ENCODE measurements at regions not wholly inside any gene's neighbourhood (a gene's known extent, or its start where the extent isn't known, plus 50 kb on each side); places are given as distances from the start of the nearest gene placed in this dataset.

GRCh38 chr1:234529950-234530237 is 50.9 kb upstream of the TARBP1 start:
- no peaks in the 10 kb centered on the region for H3K27me3 ChIP-seq
- peak overlapping the region in 3 of 4 donors; percentile 16 to 95 (median 90) for H3K27ac ChIP-seq
- H3K4me1 ChIP-seq: peaks cover 52 to 76% (median 67%) of the 10 kb centered on the region in 4 donors
- 79 to 81% methylated on average over 2 of the region's 2 CpGs for WGBS, 2 donors
- H3K9me3 ChIP-seq: no peaks in the 10 kb centered on the region
- H3K4me3 ChIP-seq: no peak overlapping the region
- no peak for TF ChIP-seq EP300 (IDR thresholded peaks at IDR 0.05)
- TF ChIP-seq POLR2A (IDR thresholded peaks at IDR 0.05): no peak
- no peak for TF ChIP-seq POLR2AphosphoS5 (IDR thresholded peaks at IDR 0.05)
- TF ChIP-seq, protein P1, sequence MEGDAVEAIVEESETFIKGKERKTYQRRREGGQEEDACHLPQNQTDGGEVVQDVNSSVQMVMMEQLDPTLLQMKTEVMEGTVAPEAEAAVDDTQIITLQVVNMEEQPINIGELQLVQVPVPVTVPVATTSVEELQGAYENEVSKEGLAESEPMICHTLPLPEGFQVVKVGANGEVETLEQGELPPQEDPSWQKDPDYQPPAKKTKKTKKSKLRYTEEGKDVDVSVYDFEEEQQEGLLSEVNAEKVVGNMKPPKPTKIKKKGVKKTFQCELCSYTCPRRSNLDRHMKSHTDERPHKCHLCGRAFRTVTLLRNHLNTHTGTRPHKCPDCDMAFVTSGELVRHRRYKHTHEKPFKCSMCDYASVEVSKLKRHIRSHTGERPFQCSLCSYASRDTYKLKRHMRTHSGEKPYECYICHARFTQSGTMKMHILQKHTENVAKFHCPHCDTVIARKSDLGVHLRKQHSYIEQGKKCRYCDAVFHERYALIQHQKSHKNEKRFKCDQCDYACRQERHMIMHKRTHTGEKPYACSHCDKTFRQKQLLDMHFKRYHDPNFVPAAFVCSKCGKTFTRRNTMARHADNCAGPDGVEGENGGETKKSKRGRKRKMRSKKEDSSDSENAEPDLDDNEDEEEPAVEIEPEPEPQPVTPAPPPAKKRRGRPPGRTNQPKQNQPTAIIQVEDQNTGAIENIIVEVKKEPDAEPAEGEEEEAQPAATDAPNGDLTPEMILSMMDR (IDR thresholded peaks at IDR 0.05): no peak
- no peaks in the 10 kb centered on the region for H3K36me3 ChIP-seq
- DNase-seq: no peak
- no peak for ATAC-seq (ENCODE audit: low FRiP score in 2 of 2)

- Histone ChIP-seq H3K36me3 (no peaks in the 10 kb centered on the region), H3K9me3 (no peaks in the 10 kb centered on the region), H3K4me1 (peaks cover 52 to 76% (median 66%) of the 10 kb centered on the region in 4 donors), H3K27me3 (no peaks in the 10 kb centered on the region), H3K27ac (peak overlapping the region in 3 of 4 donors; percentile 26 to 95 (median 90)), H3K4me3 (no peak overlapping the region)
- ATAC-seq (ENCODE audit: low FRiP score in 2 of 2) (no peak), DNase-seq (no peak)
- 90 to 93% methylated on average over 8 of the region's 8 CpGs for WGBS, 2 donors
- TF ChIP-seq POLR2A (IDR thresholded peaks at IDR 0.05): no peak
- TF ChIP-seq EP300 (IDR thresholded peaks at IDR 0.05): no peak
- no peak for TF ChIP-seq POLR2AphosphoS5 (IDR thresholded peaks at IDR 0.05)
- TF ChIP-seq, protein P1 (IDR thresholded peaks at IDR 0.05): no peak
Measured at GRCh38 chr1:234529095-234529949, 50.3 kb upstream of the TARBP1 start.

Data from upper lobe of left lung (tissue), 6 donors.